A549 (cell line): ENCODE measurements at regions not wholly inside any gene's neighbourhood (a gene's known extent, or its start where the extent isn't known, plus 50 kb on each side); places are given as distances from the start of the nearest gene placed in this dataset.

ENCODE experiments used
- BHLHE40 ChIP-seq: IDR thresholded peaks from 2 replicates; pipeline ENCODE4 v1.6.1; 2012; ENCODE audit warnings: low read depth, low read length, inconsistent platforms
- CHD2 ChIP-seq: fragments of 150-350 bp; IDR thresholded peaks from 2 replicates; pipeline ENCODE4 v1.6.1; 2014; ENCODE audit warnings: low read length; ENCODE audit not compliant: partially characterized antibody
- FOSB ChIP-seq: fragments of 250-450 bp; sonication (Bioruptor Pico); IDR thresholded peaks from 2 replicates; pipeline ENCODE4 v1.5.0; 2020; ENCODE audit warnings: mild to moderate bottlenecking, moderate library complexity
- FOSL2 ChIP-seq, 2 experiments: fragments of 450-650 bp in 1 of 2; fragments of >200 bp in 1 of 2; sonication (Bioruptor Twin) in 1 of 2; formaldehyde crosslinking; IDR thresholded peaks; 2 replicates each; pipeline versions ENCODE4 v1.5.0 to v1.6.1; 2016 to 2020; ENCODE audit warnings: mild to moderate bottlenecking in 1 of 2, moderate library complexity in 1 of 2
- JUN ChIP-seq, 2 experiments: fragments of >200 bp; sonication (Bioruptor Twin); formaldehyde crosslinking; IDR thresholded peaks; 2 replicates in 1 of 2; 3 replicates in 1 of 2; pipeline ENCODE4 v1.6.1; 2016 to 2017
- JUNB ChIP-seq: fragments of >200 bp; sonication (Bioruptor Twin); formaldehyde crosslinking; IDR thresholded peaks from 2 replicates; pipeline ENCODE4 v1.6.1; 2016
- MYC ChIP-seq: IDR thresholded peaks from 2 replicates; pipeline ENCODE4 v1.6.1; 2012; ENCODE audit warnings: mild to moderate bottlenecking, inconsistent platforms, low read length, improper control_type of control experiment, borderline replicate concordance
- POLR2A ChIP-seq: IDR thresholded peaks from 2 replicates; pipeline ENCODE4 v1.6.1; 2012; ENCODE audit warnings: mild to moderate bottlenecking, low read length
- RCOR1 ChIP-seq: fragments of 150-350 bp; IDR thresholded peaks from 2 replicates; pipeline ENCODE4 v1.6.1; 2014; ENCODE audit warnings: antibody characterized with exemption, low read length, low read depth
- TP53 ChIP-seq: fragments of 250-450 bp; sonication (Bioruptor Pico); IDR thresholded peaks from 2 replicates; pipeline ENCODE4 v1.5.0; 2021; ENCODE audit warnings: mild to moderate bottlenecking, moderate library complexity
- TF ChIP-seq, protein P1 (sequence below): fragments of >200 bp; sonication (Bioruptor Twin); formaldehyde crosslinking; IDR thresholded peaks from 3 replicates; pipeline ENCODE4 v1.5.1; 2016
- TF ChIP-seq, protein P2 (sequence below): fragments of >200 bp; sonication (Bioruptor Twin); formaldehyde crosslinking; IDR thresholded peaks from 3 replicates; pipeline ENCODE4 v1.6.1; 2016
- TF ChIP-seq, protein P3 (sequence below): fragments of 450-650 bp; IDR thresholded peaks from 2 replicates; pipeline ENCODE4 v1.6.1; 2014; ENCODE audit warnings: antibody characterized with exemption
- TF ChIP-seq, protein P4 (sequence below): IDR thresholded peaks from 2 replicates; pipeline ENCODE4 v1.6.1; 2012

DNA sequence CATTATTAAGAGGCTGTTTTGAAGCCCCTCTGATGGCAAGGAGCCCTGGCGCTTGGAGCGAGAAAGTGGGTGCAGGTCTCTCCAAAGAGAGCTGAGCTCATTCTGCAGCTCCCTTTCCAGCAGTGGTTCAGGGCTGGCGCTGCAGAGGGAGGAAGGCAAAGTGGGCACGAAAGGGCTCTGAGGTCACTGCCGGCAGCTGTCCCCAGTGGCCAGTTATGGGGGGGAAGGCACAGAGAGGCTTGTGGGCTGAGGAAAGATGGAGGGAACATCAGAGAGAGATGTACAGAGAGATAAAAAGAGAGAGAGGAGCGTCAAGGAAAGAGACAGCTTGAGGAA is 75.2 kb upstream of the TBX5 start:
- TF ChIP-seq, protein P1, sequence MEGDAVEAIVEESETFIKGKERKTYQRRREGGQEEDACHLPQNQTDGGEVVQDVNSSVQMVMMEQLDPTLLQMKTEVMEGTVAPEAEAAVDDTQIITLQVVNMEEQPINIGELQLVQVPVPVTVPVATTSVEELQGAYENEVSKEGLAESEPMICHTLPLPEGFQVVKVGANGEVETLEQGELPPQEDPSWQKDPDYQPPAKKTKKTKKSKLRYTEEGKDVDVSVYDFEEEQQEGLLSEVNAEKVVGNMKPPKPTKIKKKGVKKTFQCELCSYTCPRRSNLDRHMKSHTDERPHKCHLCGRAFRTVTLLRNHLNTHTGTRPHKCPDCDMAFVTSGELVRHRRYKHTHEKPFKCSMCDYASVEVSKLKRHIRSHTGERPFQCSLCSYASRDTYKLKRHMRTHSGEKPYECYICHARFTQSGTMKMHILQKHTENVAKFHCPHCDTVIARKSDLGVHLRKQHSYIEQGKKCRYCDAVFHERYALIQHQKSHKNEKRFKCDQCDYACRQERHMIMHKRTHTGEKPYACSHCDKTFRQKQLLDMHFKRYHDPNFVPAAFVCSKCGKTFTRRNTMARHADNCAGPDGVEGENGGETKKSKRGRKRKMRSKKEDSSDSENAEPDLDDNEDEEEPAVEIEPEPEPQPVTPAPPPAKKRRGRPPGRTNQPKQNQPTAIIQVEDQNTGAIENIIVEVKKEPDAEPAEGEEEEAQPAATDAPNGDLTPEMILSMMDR: no peak
- TF ChIP-seq MYC (no peak), FOSL2 (IDR thresholded peaks at IDR 0.05) (no peak), FOSL2 (CRISPR knock-in tag; IDR thresholded peaks at IDR 0.05) (no peak), POLR2A (no peak), JUN (IDR thresholded peaks at IDR 0.05) (no peak), RCOR1 (no peak), CHD2 (no peak), BHLHE40 (no peak), TP53 (no peak), FOSB (CRISPR knock-in tag) (no peak), JUNB (no peak)
- TF ChIP-seq, protein P2, sequence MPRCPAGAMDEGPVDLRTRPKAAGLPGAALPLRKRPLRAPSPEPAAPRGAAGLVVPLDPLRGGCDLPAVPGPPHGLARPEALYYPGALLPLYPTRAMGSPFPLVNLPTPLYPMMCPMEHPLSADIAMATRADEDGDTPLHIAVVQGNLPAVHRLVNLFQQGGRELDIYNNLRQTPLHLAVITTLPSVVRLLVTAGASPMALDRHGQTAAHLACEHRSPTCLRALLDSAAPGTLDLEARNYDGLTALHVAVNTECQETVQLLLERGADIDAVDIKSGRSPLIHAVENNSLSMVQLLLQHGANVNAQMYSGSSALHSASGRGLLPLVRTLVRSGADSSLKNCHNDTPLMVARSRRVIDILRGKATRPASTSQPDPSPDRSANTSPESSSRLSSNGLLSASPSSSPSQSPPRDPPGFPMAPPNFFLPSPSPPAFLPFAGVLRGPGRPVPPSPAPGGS: no peak
- TF ChIP-seq, protein P3, sequence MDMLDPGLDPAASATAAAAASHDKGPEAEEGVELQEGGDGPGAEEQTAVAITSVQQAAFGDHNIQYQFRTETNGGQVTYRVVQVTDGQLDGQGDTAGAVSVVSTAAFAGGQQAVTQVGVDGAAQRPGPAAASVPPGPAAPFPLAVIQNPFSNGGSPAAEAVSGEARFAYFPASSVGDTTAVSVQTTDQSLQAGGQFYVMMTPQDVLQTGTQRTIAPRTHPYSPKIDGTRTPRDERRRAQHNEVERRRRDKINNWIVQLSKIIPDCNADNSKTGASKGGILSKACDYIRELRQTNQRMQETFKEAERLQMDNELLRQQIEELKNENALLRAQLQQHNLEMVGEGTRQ: no peak
- TF ChIP-seq, protein P4, sequence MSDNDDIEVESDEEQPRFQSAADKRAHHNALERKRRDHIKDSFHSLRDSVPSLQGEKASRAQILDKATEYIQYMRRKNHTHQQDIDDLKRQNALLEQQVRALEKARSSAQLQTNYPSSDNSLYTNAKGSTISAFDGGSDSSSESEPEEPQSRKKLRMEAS: no peak
